ENCODE measurements at regions not wholly inside any gene's neighbourhood (a gene's known extent, or its start where the extent isn't known, plus 50 kb on each side); places are given as distances from the start of the nearest gene placed in this dataset.

DNA sequence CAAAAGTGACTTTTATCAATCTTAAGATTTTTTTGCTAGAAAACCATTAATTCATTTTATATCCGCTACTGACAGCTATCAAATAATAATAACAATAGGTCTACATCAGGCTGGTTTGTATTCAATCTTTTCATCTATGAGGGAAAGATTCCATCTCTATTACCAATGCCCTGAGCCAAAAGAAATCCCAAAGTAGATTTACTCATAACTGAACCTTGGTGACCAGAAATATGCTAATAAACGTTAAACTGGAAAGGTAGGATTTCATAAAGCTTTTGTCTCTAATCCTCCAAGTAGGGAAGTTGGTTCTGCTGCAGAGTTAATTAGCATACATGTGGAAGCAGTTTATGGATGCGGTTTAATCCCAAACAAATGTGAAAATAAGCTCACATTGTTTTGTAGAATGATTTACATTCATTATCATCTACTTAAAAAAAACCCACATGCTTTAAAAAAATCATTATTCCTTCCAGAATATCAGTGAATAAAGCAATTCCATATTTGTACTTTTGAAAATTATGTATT, 715.5 kb downstream of the CETN3 start:
- no peaks in the 10 kb centered on the region for H3K27me3 Mint-ChIP-seq
- no peaks in the 10 kb centered on the region for H3K4me1 Mint-ChIP-seq (ENCODE audit: low read depth)
- DNase-seq (ENCODE audit: low spot score, unreplicated experiment) = no peak
- TF ChIP-seq, protein P1, sequence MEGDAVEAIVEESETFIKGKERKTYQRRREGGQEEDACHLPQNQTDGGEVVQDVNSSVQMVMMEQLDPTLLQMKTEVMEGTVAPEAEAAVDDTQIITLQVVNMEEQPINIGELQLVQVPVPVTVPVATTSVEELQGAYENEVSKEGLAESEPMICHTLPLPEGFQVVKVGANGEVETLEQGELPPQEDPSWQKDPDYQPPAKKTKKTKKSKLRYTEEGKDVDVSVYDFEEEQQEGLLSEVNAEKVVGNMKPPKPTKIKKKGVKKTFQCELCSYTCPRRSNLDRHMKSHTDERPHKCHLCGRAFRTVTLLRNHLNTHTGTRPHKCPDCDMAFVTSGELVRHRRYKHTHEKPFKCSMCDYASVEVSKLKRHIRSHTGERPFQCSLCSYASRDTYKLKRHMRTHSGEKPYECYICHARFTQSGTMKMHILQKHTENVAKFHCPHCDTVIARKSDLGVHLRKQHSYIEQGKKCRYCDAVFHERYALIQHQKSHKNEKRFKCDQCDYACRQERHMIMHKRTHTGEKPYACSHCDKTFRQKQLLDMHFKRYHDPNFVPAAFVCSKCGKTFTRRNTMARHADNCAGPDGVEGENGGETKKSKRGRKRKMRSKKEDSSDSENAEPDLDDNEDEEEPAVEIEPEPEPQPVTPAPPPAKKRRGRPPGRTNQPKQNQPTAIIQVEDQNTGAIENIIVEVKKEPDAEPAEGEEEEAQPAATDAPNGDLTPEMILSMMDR (IDR thresholded peaks at IDR 0.05; ENCODE audit: unreplicated experiment) = no peak
- no peak overlapping the region for H3K27ac Mint-ChIP-seq
- H3K36me3 Mint-ChIP-seq (ENCODE audit: insufficient read depth) = no peaks in the 10 kb centered on the region
- no peaks in the 10 kb centered on the region for H3K9me3 Mint-ChIP-seq (ENCODE audit: low read depth)
- no peak overlapping the region for H3K4me3 Mint-ChIP-seq (ENCODE audit: low read depth)

DNA sequence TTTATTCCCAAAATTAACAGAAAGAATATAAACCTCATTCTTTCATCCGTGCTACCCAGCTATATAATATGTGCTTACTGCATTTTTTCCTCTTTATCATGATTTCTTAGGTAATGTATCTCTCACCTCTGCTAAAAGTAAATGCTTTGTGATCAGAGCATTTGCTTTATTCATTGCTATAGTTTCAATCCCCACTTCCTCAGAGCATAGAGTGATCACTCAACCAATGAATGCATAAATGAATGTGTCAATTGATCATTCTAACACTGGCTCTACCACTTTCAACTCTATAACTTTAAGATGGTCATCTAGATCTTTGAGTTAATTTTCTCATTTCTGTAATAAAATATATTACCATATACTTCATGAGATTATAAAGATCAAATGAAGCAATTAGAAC, 719.2 kb downstream of the CETN3 start:
- TF ChIP-seq, protein P1 (IDR thresholded peaks at IDR 0.05; ENCODE audit: unreplicated experiment) = no peak
- H3K27ac Mint-ChIP-seq = no peak overlapping the region
- H3K4me1 Mint-ChIP-seq (ENCODE audit: low read depth) = no peaks in the 10 kb centered on the region
- no peak for DNase-seq (ENCODE audit: low spot score, unreplicated experiment)
- no peaks in the 10 kb centered on the region for H3K27me3 Mint-ChIP-seq
- no peak overlapping the region for H3K4me3 Mint-ChIP-seq (ENCODE audit: low read depth)
- H3K9me3 Mint-ChIP-seq (ENCODE audit: low read depth) = no peaks in the 10 kb centered on the region
- no peaks in the 10 kb centered on the region for H3K36me3 Mint-ChIP-seq (ENCODE audit: insufficient read depth)

GRCh38 chr5:89686081-89686765, 723.3 kb downstream of the CETN3 start:
- Mint-ChIP-seq H3K36me3 (ENCODE audit: insufficient read depth) (no peaks in the 10 kb centered on the region), H3K27ac (no peak overlapping the region), H3K4me1 (ENCODE audit: low read depth) (no peaks in the 10 kb centered on the region), H3K4me3 (ENCODE audit: low read depth) (no peak overlapping the region), H3K9me3 (ENCODE audit: low read depth) (no peaks in the 10 kb centered on the region), H3K27me3 (no peaks in the 10 kb centered on the region)
- no peak for DNase-seq (ENCODE audit: low spot score, unreplicated experiment)
- TF ChIP-seq, protein P1 (IDR thresholded peaks at IDR 0.05; ENCODE audit: unreplicated experiment) = no peak

DNA sequence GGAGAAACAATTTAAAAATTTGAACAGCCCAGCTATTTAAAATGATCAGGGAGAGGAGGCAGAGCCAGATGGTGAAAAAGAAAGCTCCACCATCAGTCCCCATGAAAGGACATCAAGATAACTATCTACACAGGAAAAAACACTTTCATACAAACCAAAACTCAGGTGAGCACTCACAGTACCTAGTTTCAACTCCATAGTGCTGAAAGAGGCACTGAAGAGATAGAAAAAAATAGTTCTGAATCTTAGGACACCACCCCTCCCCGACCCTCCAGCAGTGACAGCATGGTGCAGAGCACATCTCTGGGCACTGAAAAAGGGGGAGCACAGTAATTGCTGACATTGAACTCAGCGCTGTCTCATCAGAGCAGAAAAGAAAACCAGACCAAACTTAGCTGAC, 732.9 kb downstream of the CETN3 start:
- no peaks in the 10 kb centered on the region for H3K27me3 Mint-ChIP-seq
- no peaks in the 10 kb centered on the region for H3K4me1 Mint-ChIP-seq (ENCODE audit: low read depth)
- peaks cover 8% of the 10 kb centered on the region for H3K9me3 Mint-ChIP-seq (ENCODE audit: low read depth)
- TF ChIP-seq, protein P1 (IDR thresholded peaks at IDR 0.05; ENCODE audit: unreplicated experiment) = no peak
- no peak for DNase-seq (ENCODE audit: low spot score, unreplicated experiment)
- H3K27ac Mint-ChIP-seq = no peak overlapping the region
- H3K4me3 Mint-ChIP-seq (ENCODE audit: low read depth) = no peak overlapping the region
- H3K36me3 Mint-ChIP-seq (ENCODE audit: insufficient read depth) = no peaks in the 10 kb centered on the region

- no peak for DNase-seq (ENCODE audit: low spot score, unreplicated experiment)
- no peaks in the 10 kb centered on the region for H3K36me3 Mint-ChIP-seq (ENCODE audit: insufficient read depth)
- no peak overlapping the region for H3K4me3 Mint-ChIP-seq (ENCODE audit: low read depth)
- H3K27ac Mint-ChIP-seq = no peak overlapping the region
- H3K9me3 Mint-ChIP-seq (ENCODE audit: low read depth) = no peaks in the 10 kb centered on the region
- TF ChIP-seq, protein P1 (IDR thresholded peaks at IDR 0.05; ENCODE audit: unreplicated experiment) = no peak
- H3K4me1 Mint-ChIP-seq (ENCODE audit: low read depth) = no peaks in the 10 kb centered on the region
- H3K27me3 Mint-ChIP-seq = no peaks in the 10 kb centered on the region
Observed at GRCh38 chr5:89673019-89673418, 736.5 kb downstream of the CETN3 start.
